OCI-LY1 (cell line): ENCODE measurements at regions not wholly inside any gene's neighbourhood (a gene's known extent, or its start where the extent isn't known, plus 50 kb on each side); places are given as distances from the start of the nearest gene placed in this dataset.

Experiments used
- H2AFZ ChIP-seq: fragments of 200-600 bp; sonication (generic), shearing (Covaris generic); 2 replicates; pipeline ENCODE4 v1.6.0; 2014; ENCODE audit warnings: antibody characterized with exemption, mild to moderate bottlenecking, low read length
- H3F3A ChIP-seq: fragments of 200-600 bp; sonication (generic), shearing (Covaris generic); 2 replicates; pipeline ENCODE4 v1.6.0; 2014; ENCODE audit warnings: mild to moderate bottlenecking, antibody characterized with exemption, low read length, moderate library complexity; ENCODE audit not compliant: insufficient read depth
- H3K27ac ChIP-seq: fragments of 200-600 bp; sonication (generic); 2 replicates; pipeline ENCODE4 v1.5.1; 2014; ENCODE audit warnings: low read length, mixed run types, mild to moderate bottlenecking, low read depth; ENCODE audit not compliant: poor library complexity, severe bottlenecking
- H3K27me3 ChIP-seq: fragments of 200-600 bp; sonication (generic); 2 replicates; pipeline ENCODE4 v1.6.0; 2014; ENCODE audit warnings: antibody characterized with exemption, mild to moderate bottlenecking, low read length, moderate library complexity; ENCODE audit not compliant: insufficient read depth
- H3K36me3 ChIP-seq: fragments of 200-600 bp; sonication (generic); 2 replicates; pipeline ENCODE4 v1.6.1; 2014; ENCODE audit warnings: mild to moderate bottlenecking, antibody characterized with exemption, low read length, moderate library complexity, mixed read lengths; ENCODE audit not compliant: insufficient read depth
- H3K4me1 ChIP-seq: fragments of 200-600 bp; sonication (generic); 2 replicates; pipeline ENCODE4 v1.5.1; 2014; ENCODE audit warnings: mild to moderate bottlenecking, low read length, moderate library complexity; ENCODE audit not compliant: insufficient read depth, severe bottlenecking
- H3K4me2 ChIP-seq: fragments of 200-600 bp; sonication (generic), shearing (Covaris generic); 2 replicates; pipeline ENCODE4 v1.6.1; 2014; ENCODE audit warnings: low read length
- H3K4me3 ChIP-seq: fragments of 200-600 bp; sonication (generic); 2 replicates; pipeline ENCODE4 v1.5.1; 2014; ENCODE audit warnings: low read length, low read depth, mild to moderate bottlenecking, mixed read lengths; ENCODE audit not compliant: poor library complexity, severe bottlenecking
- H3K79me2 ChIP-seq: fragments of 200-600 bp; shearing (Covaris generic); 2 replicates; pipeline ENCODE4 v1.6.1; 2016; ENCODE audit warnings: mixed run types, low read length, mixed read lengths; ENCODE audit not compliant: insufficient read depth
- H3K9ac ChIP-seq: fragments of 200-600 bp; sonication (generic), shearing (Covaris generic); 2 replicates; pipeline ENCODE4 v1.6.1; 2014; ENCODE audit warnings: mild to moderate bottlenecking, low read length, mixed read lengths
- H3K9me2 ChIP-seq: fragments of 200-600 bp; sonication (generic), shearing (Covaris generic); 2 replicates; pipeline ENCODE4 v1.6.1; 2014; ENCODE audit warnings: low read depth, mild to moderate bottlenecking, low read length, mixed read lengths
- H3K9me3 ChIP-seq: fragments of 200-600 bp; shearing (Covaris generic); 2 replicates; pipeline ENCODE4 v1.6.1; 2014; ENCODE audit warnings: low read length, mixed read lengths
- H4K20me1 ChIP-seq: fragments of 200-600 bp; sonication (generic), shearing (Covaris generic); 2 replicates; pipeline ENCODE4 v1.6.0; 2016; ENCODE audit warnings: mild to moderate bottlenecking, low read length; ENCODE audit not compliant: insufficient read depth
- EZH2 ChIP-seq: fragments of 200-600 bp; sonication (generic), shearing (Covaris generic); IDR thresholded peaks from 2 replicates; pipeline ENCODE4 v1.8.0; 2017; ENCODE audit warnings: borderline replicate concordance, mixed run types, mild to moderate bottlenecking, antibody characterized with exemption, low read length, moderate library complexity, mixed read lengths
- TF ChIP-seq, protein P1 (sequence below): fragments of 200-600 bp; sonication (generic), shearing (Covaris generic); IDR thresholded peaks from 2 replicates; pipeline ENCODE4 v1.5.1; 2017; ENCODE audit warnings: mild to moderate bottlenecking, antibody characterized with exemption, low read length, moderate library complexity, mixed read lengths

DNA sequence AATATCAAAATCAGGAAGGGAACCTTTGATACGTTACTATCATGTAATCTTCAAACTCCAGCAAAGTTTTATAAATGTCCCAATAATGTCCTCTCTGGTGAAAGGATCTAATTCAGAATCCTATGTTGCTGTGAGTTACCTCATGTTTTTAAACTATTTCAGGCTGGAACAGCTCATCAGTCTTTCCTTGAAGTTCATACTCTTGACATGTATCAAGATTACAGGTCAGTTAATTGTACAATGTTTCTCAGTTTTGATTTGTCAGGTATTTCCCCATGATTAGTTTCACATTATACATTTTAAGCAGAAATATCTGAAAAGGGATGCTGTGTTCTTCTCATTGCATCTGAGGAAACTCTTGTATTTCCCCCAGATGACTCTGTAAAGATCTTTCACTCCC, 136.5 kb upstream of the HS3ST1 start:
- no peak for TF ChIP-seq EZH2
- TF ChIP-seq, protein P1, sequence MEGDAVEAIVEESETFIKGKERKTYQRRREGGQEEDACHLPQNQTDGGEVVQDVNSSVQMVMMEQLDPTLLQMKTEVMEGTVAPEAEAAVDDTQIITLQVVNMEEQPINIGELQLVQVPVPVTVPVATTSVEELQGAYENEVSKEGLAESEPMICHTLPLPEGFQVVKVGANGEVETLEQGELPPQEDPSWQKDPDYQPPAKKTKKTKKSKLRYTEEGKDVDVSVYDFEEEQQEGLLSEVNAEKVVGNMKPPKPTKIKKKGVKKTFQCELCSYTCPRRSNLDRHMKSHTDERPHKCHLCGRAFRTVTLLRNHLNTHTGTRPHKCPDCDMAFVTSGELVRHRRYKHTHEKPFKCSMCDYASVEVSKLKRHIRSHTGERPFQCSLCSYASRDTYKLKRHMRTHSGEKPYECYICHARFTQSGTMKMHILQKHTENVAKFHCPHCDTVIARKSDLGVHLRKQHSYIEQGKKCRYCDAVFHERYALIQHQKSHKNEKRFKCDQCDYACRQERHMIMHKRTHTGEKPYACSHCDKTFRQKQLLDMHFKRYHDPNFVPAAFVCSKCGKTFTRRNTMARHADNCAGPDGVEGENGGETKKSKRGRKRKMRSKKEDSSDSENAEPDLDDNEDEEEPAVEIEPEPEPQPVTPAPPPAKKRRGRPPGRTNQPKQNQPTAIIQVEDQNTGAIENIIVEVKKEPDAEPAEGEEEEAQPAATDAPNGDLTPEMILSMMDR = no peak
- H3K4me2 ChIP-seq = no peak overlapping the region
- no peak overlapping the region for H3K9ac ChIP-seq
- H3K36me3 ChIP-seq = no peaks in the 10 kb centered on the region
- no peaks in the 10 kb centered on the region for H3K9me3 ChIP-seq
- H3K4me1 ChIP-seq = no peaks in the 10 kb centered on the region
- no peaks in the 10 kb centered on the region for H3K9me2 ChIP-seq
- no peaks in the 10 kb centered on the region for H3K79me2 ChIP-seq
- no peak overlapping the region for H2AFZ ChIP-seq
- no peak overlapping the region for H3K4me3 ChIP-seq
- no peaks in the 10 kb centered on the region for H3K27me3 ChIP-seq
- no peaks in the 10 kb centered on the region for H3F3A ChIP-seq
- H3K27ac ChIP-seq = no peak overlapping the region
- no peaks in the 10 kb centered on the region for H4K20me1 ChIP-seq

DNA sequence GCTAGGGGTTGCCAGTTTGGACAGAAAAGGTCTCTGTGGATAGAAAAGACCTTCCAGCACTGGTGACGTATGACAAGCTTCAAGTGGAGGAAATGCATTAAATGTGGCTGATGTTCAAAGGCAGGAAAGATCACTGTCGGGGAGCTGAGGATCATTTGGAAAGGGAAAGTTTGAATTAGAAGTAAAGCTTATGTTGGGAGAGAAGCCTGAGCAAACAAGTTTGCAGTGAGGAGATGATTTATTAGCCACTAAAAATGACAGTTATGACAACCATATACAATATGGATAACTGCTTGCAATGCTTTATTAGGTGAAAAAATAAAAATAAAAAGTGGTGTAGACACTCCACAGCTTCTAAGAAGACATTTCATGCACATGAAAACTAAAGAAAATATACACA, 135.3 kb upstream of the HS3ST1 start:
- Histone ChIP-seq H3K9ac (no peak overlapping the region), H3K4me2 (no peak overlapping the region), H3K9me2 (no peaks in the 10 kb centered on the region), H4K20me1 (no peaks in the 10 kb centered on the region), H3K9me3 (no peaks in the 10 kb centered on the region), H3K4me1 (no peaks in the 10 kb centered on the region), H3K4me3 (no peak overlapping the region), H3K27me3 (no peaks in the 10 kb centered on the region), H3F3A (no peaks in the 10 kb centered on the region), H3K79me2 (no peaks in the 10 kb centered on the region), H3K27ac (no peak overlapping the region), H3K36me3 (no peaks in the 10 kb centered on the region), H2AFZ (no peak overlapping the region)
- TF ChIP-seq, protein P1 = no peak
- no peak for TF ChIP-seq EZH2

DNA sequence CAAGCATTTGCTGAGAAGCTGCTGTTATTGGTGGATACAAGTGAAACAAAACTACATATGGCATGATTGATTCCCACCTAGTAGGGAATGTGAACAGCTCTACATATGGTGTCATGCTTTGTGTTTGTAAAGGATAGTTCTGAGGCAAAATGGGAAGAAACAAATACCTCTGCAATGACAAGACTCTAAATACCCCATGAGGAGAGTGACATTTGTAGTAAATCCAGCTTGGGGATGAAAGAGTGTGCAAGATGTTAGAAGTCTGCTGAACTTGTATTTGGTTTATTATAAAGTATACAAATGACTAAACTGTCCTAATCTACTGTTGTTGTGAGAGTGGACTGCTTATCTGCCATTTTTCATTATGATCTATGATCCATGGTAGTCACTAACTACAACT, 120.8 kb upstream of the HS3ST1 start:
- no peak overlapping the region for H3K4me2 ChIP-seq
- no peak overlapping the region for H3K9ac ChIP-seq
- no peaks in the 10 kb centered on the region for H3K79me2 ChIP-seq
- no peak overlapping the region for H3K4me3 ChIP-seq
- no peaks in the 10 kb centered on the region for H3K9me3 ChIP-seq
- H3K9me2 ChIP-seq = no peaks in the 10 kb centered on the region
- H3K4me1 ChIP-seq = no peaks in the 10 kb centered on the region
- no peaks in the 10 kb centered on the region for H3F3A ChIP-seq
- no peak overlapping the region for H2AFZ ChIP-seq
- no peaks in the 10 kb centered on the region for H3K27me3 ChIP-seq
- H3K36me3 ChIP-seq = no peaks in the 10 kb centered on the region
- TF ChIP-seq, protein P1 = no peak
- no peak for TF ChIP-seq EZH2
- H4K20me1 ChIP-seq = no peaks in the 10 kb centered on the region
- H3K27ac ChIP-seq = no peak overlapping the region
